ENCODE measurements at regions not wholly inside any gene's neighbourhood (a gene's known extent, or its start where the extent isn't known, plus 50 kb on each side); places are given as distances from the start of the nearest gene placed in this dataset.

DNA sequence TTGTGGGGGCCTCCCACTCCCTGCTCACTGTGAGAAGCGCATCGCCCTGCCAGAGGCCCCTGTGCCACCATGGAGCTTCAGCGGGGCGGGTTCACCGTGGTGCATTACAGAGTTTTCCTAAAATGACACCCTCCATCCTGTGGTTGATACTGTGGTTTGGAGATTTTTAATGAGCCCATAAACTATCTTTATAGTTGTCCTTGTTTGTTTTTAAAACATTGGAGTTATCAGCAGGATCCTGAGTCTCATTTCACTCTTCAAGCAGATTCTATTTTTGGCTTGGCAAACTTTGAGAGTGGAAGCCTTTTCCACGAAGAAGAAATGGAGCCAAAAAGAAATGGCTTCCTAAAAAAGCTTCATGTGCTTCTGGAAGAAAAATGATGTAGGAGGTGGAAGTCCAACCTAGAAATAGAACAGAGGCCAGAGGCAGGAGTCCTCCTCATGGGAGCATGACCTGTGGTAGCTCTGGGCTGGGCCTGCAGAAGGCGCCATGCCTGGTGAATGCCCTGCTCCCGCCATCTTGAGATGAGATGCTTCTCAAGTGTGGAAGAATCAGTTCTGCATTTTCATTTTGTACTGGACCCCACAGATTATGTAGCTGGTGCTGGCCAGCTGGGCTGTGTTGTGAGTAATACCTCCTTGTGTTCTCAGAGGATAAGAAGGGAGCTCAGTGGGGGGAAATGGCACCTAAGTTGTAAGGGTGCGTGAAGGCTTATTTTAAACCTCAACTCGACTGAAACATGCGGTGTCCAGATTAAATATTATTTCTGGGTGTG, 79.0 kb upstream of the RAI14 start:
- DNase-seq (ENCODE audit: low read depth in 1 of 2, low spot score in 1 of 2), result no peak
- H3K27ac ChIP-seq (replicated peaks), result no peak overlapping the region
- H3K27me3 ChIP-seq (ENCODE audit: insufficient read depth, poor library complexity, severe bottlenecking), result no peaks in the 10 kb centered on the region
- H3K4me3 ChIP-seq (replicated peaks; ENCODE audit: insufficient read depth, low read length), result no peak overlapping the region
- TF ChIP-seq, protein P1, sequence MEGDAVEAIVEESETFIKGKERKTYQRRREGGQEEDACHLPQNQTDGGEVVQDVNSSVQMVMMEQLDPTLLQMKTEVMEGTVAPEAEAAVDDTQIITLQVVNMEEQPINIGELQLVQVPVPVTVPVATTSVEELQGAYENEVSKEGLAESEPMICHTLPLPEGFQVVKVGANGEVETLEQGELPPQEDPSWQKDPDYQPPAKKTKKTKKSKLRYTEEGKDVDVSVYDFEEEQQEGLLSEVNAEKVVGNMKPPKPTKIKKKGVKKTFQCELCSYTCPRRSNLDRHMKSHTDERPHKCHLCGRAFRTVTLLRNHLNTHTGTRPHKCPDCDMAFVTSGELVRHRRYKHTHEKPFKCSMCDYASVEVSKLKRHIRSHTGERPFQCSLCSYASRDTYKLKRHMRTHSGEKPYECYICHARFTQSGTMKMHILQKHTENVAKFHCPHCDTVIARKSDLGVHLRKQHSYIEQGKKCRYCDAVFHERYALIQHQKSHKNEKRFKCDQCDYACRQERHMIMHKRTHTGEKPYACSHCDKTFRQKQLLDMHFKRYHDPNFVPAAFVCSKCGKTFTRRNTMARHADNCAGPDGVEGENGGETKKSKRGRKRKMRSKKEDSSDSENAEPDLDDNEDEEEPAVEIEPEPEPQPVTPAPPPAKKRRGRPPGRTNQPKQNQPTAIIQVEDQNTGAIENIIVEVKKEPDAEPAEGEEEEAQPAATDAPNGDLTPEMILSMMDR (IDR thresholded peaks at IDR 0.05; ENCODE audit: insufficient read depth, low read length), result no peak
- TF ChIP-seq POLR2AphosphoS5 (IDR thresholded peaks at IDR 0.05; ENCODE audit: low read depth) (no peak), GABPA (IDR thresholded peaks at IDR 0.05; ENCODE audit: low read depth) (no peak), SPI1 (IDR thresholded peaks at IDR 0.05; ENCODE audit: borderline replicate concordance, low read depth) (no peak)
- TF ChIP-seq, protein P2, sequence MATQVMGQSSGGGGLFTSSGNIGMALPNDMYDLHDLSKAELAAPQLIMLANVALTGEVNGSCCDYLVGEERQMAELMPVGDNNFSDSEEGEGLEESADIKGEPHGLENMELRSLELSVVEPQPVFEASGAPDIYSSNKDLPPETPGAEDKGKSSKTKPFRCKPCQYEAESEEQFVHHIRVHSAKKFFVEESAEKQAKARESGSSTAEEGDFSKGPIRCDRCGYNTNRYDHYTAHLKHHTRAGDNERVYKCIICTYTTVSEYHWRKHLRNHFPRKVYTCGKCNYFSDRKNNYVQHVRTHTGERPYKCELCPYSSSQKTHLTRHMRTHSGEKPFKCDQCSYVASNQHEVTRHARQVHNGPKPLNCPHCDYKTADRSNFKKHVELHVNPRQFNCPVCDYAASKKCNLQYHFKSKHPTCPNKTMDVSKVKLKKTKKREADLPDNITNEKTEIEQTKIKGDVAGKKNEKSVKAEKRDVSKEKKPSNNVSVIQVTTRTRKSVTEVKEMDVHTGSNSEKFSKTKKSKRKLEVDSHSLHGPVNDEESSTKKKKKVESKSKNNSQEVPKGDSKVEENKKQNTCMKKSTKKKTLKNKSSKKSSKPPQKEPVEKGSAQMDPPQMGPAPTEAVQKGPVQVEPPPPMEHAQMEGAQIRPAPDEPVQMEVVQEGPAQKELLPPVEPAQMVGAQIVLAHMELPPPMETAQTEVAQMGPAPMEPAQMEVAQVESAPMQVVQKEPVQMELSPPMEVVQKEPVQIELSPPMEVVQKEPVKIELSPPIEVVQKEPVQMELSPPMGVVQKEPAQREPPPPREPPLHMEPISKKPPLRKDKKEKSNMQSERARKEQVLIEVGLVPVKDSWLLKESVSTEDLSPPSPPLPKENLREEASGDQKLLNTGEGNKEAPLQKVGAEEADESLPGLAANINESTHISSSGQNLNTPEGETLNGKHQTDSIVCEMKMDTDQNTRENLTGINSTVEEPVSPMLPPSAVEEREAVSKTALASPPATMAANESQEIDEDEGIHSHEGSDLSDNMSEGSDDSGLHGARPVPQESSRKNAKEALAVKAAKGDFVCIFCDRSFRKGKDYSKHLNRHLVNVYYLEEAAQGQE (IDR thresholded peaks at IDR 0.05; ENCODE audit: insufficient replicate concordance, low read depth), result no peak

DNA sequence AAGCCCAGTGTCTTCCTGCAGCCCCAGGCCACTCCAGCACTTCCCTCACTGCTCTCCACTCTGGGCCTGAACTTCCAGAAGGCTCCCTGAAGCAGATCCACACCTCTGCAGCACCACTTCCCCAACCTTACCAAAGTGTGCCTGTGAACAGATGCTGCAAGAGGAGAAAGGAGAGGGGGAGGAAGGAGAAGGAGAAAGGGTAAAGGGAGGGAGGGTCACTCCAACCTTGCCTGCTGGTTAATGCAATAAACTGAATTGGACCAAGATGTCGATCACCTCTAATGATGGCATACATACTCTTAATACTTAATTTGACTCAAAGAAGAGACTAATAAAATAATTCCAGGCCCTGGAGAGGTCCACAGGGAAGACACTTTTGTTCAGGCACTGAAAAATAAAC, 77.2 kb upstream of the RAI14 start:
- no peak overlapping the region for H3K27ac ChIP-seq (replicated peaks)
- H3K4me3 ChIP-seq (replicated peaks; ENCODE audit: insufficient read depth, low read length), result no peak overlapping the region
- no peaks in the 10 kb centered on the region for H3K27me3 ChIP-seq (ENCODE audit: insufficient read depth, poor library complexity, severe bottlenecking)
- no peak for DNase-seq (ENCODE audit: low read depth in 1 of 2, low spot score in 1 of 2)
- TF ChIP-seq SPI1 (IDR thresholded peaks at IDR 0.05; ENCODE audit: borderline replicate concordance, low read depth), result no peak
- TF ChIP-seq POLR2AphosphoS5 (IDR thresholded peaks at IDR 0.05; ENCODE audit: low read depth), result no peak
- TF ChIP-seq GABPA (IDR thresholded peaks at IDR 0.05; ENCODE audit: low read depth), result no peak

DNA sequence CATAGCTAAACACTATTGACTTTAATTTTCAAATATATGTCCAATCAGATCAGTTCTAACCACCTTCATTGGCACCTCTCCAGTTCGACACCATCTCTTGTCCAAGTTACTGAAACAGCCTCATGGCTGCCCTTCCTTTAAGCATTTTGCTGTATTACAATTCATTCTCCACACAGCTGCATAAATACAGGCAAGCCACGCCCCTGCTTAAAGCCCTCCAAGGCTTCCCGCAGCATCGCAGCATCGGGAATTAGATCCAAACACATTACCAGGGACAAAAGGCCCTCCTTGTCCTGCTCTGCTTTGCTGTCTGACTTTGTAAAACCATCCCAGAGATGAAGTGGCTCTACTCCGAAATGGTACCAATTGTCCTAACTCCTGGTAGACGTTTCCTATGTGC, 75.1 kb upstream of the RAI14 start:
- TF ChIP-seq, protein P1 (IDR thresholded peaks at IDR 0.05; ENCODE audit: insufficient read depth, low read length), result no peak
- TF ChIP-seq, protein P2 (IDR thresholded peaks at IDR 0.05; ENCODE audit: insufficient replicate concordance, low read depth), result no peak
- TF ChIP-seq GABPA (IDR thresholded peaks at IDR 0.05; ENCODE audit: low read depth) (no peak), SPI1 (IDR thresholded peaks at IDR 0.05; ENCODE audit: borderline replicate concordance, low read depth) (no peak), POLR2AphosphoS5 (IDR thresholded peaks at IDR 0.05; ENCODE audit: low read depth) (no peak)
- H3K4me3 ChIP-seq (replicated peaks; ENCODE audit: insufficient read depth, low read length), result no peak overlapping the region
- H3K27ac ChIP-seq (replicated peaks), result no peak overlapping the region
- H3K27me3 ChIP-seq (ENCODE audit: insufficient read depth, poor library complexity, severe bottlenecking), result no peaks in the 10 kb centered on the region
- DNase-seq (ENCODE audit: low read depth in 1 of 2, low spot score in 1 of 2), result no peak

DNA sequence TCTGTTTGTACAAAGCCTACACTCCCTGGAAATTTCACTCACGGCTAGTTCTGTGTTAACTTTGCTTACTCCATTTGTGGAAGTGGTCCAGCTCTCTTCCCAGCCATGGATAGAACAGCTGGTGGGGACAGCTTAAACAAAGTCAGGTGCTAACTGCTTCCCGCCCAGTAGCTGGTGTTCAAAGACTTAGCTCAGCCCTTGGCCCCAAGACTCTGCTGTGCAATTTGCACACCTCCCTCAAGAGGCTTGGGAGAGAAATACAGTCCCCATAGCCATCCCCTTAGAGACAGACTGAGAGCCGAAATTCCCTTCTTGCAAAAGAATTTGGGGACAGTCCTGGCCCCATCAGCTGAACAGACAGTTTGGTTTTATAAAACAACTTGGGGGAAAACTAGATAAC, 73.8 kb upstream of the RAI14 start:
- DNase-seq (ENCODE audit: low read depth in 1 of 2, low spot score in 1 of 2), result no peak
- TF ChIP-seq SPI1 (IDR thresholded peaks at IDR 0.05; ENCODE audit: borderline replicate concordance, low read depth) (no peak), GABPA (IDR thresholded peaks at IDR 0.05; ENCODE audit: low read depth) (no peak), POLR2AphosphoS5 (IDR thresholded peaks at IDR 0.05; ENCODE audit: low read depth) (no peak)
- TF ChIP-seq, protein P2 (IDR thresholded peaks at IDR 0.05; ENCODE audit: insufficient replicate concordance, low read depth), result no peak
- TF ChIP-seq, protein P1 (IDR thresholded peaks at IDR 0.05; ENCODE audit: insufficient read depth, low read length), result no peak
- Histone ChIP-seq H3K4me3 (replicated peaks; ENCODE audit: insufficient read depth, low read length) (no peak overlapping the region), H3K27ac (replicated peaks) (no peak overlapping the region), H3K27me3 (ENCODE audit: insufficient read depth, poor library complexity, severe bottlenecking) (no peaks in the 10 kb centered on the region)

Data from HL-60 (cell line).